Motor neuron (in vitro differentiated cells): ENCODE measurements at regions not wholly inside any gene's neighbourhood (a gene's known extent, or its start where the extent isn't known, plus 50 kb on each side); places are given as distances from the start of the nearest gene placed in this dataset.

Experiments
- ATAC-seq, 8 experiments: fragments of 200-7000 bp; cut with Tn5 transposase; replicated peaks in 6 of 8; 2 replicates each; pipeline ENCODE4 v1.8.0; 2021; ENCODE audit warnings: mild to moderate bottlenecking in 8 of 8, moderate library complexity in 8 of 8
- H3K27ac ChIP-seq, 2 donors: fragments of 250-450 bp; sonication (Bioruptor Pico); 2 replicates each; pipeline ENCODE4 v1.9.0; 2021; ENCODE audit warnings: antibody characterized with exemption in 2 of 2, mild to moderate bottlenecking in 2 of 2, moderate library complexity in 1 of 2
- H3K4me1 ChIP-seq, 2 donors: fragments of 250-450 bp; sonication (Bioruptor Pico); replicated peaks in 1 of 2; 2 replicates each; pipeline ENCODE4 v1.6.1; 2021; ENCODE audit warnings: antibody characterized with exemption in 2 of 2, mild to moderate bottlenecking in 2 of 2, moderate library complexity in 1 of 2
- H3K4me3 ChIP-seq, 5 donors: fragments of 250-450 bp; sonication (Bioruptor Pico); 2 replicates each; pipeline ENCODE4 v1.9.0; 2021; ENCODE audit warnings: antibody characterized with exemption in 5 of 5, mild to moderate bottlenecking in 5 of 5, moderate library complexity in 4 of 5
- WGBS, 10 experiments: fragments of 450-650 bp; shearing (Covaris generic); methylation state at CpG; one replicate each; pipeline ENCODE4 v1.0.0; 2022; 5-methylcytosine and 5-hydroxymethylcytosine counted together
- in situ Hi-C, 9 experiments: fragments of 400-800 bp; cut with MboI; loops; one replicate each; pipeline ENCODE4 v1.15.0; 2021; ENCODE audit warnings: low sequenced_read_pairs in 9 of 9, low pct_unique_long_range_greater_than_20kb in 2 of 9; ENCODE audit not compliant: unreplicated experiment in 9 of 9

- Histone ChIP-seq H3K4me1 (no peaks in the 10 kb centered on the region), H3K4me3 (no peak overlapping the region), H3K27ac (no peak overlapping the region)
- ATAC-seq: no peak
- in situ Hi-C loops: no loop called here
- WGBS, 10 experiments: 86 to 100% (median 94%) methylated on average over 1 to 3 of the region's 3 CpGs
These were observed 381.2 kb upstream of the RUNX1 start for GRCh38 chr21:35430260-35430659.

- in situ Hi-C loops: no loop called here
- H3K27ac ChIP-seq: no peak overlapping the region
- H3K4me3 ChIP-seq: no peak overlapping the region
- peak in 3 of 8 experiments; percentile 25 to 83 (median 56) for ATAC-seq
- H3K4me1 ChIP-seq: no peaks in the 10 kb centered on the region
These were observed 379.8 kb upstream of the RUNX1 start for GRCh38 chr21:35428937-35429336.

GRCh38 chr21:35428489-35428888 lies 379.4 kb upstream of the RUNX1 start:
- H3K4me3 ChIP-seq: no peak overlapping the region
- no peak overlapping the region for H3K27ac ChIP-seq
- WGBS, 10 experiments: 0 to 92% (median 28%) methylated on average over 1 to 7 of the region's 9 CpGs; no CpG with 5 or more reads in 3 of the 10 experiments
- no peaks in the 10 kb centered on the region for H3K4me1 ChIP-seq
- in situ Hi-C loops: no loop called here
- ATAC-seq: peak in 3 of 8 experiments; percentile 29 to 74 (median 43)

GRCh38 chr21:35428001-35428320 lies 378.9 kb upstream of the RUNX1 start:
- peak in 1 of 8 experiments; percentile 13 for ATAC-seq
- in situ Hi-C loops: no loop called here
- Histone ChIP-seq H3K4me3 (no peak overlapping the region), H3K4me1 (no peaks in the 10 kb centered on the region), H3K27ac (no peak overlapping the region)

- WGBS, 10 experiments: 36 to 100% (median 79%) methylated on average over 3 to 8 of the region's 9 CpGs
- Histone ChIP-seq H3K4me1 (no peaks in the 10 kb centered on the region), H3K4me3 (no peak overlapping the region), H3K27ac (no peak overlapping the region)
- no peak for ATAC-seq
- in situ Hi-C loops: no loop called here
These were observed 378.4 kb upstream of the RUNX1 start for GRCh38 chr21:35427320-35428000.

- in situ Hi-C loops: no loop called here
- no peaks in the 10 kb centered on the region for H3K4me1 ChIP-seq
- H3K4me3 ChIP-seq: no peak overlapping the region
- 67 to 100% (median 81%) methylated on average over 1 to 2 of the region's 2 CpGs for WGBS, 10 experiments
- H3K27ac ChIP-seq: no peak overlapping the region
- no peak for ATAC-seq
These were observed 377.8 kb upstream of the RUNX1 start for GRCh38 chr21:35426897-35427296.

- H3K4me3 ChIP-seq: no peak overlapping the region
- ATAC-seq: peak in 3 of 8 experiments; percentile 12 to 62 (median 41)
- no peak overlapping the region for H3K27ac ChIP-seq
- no peaks in the 10 kb centered on the region for H3K4me1 ChIP-seq
- in situ Hi-C loops: no loop called here
- WGBS, 10 experiments: 0 to 94% (median 52%) methylated on average over 1 to 3 of the region's 3 CpGs; no CpG with 5 or more reads in 1 of the 10 experiments
These were observed 377.4 kb upstream of the RUNX1 start for GRCh38 chr21:35426469-35426868.

GRCh38 chr21:35424122-35424521 lies 375.0 kb upstream of the RUNX1 start:
- Histone ChIP-seq H3K4me3 (no peak overlapping the region), H3K27ac (no peak overlapping the region), H3K4me1 (no peaks in the 10 kb centered on the region)
- 23 to 100% (median 83%) methylated on average over 1 to 3 of the region's 3 CpGs for WGBS, 10 experiments
- in situ Hi-C loops: loop anchor here in 3 of 9 experiments (25.0 kb wide), 3 partner anchors 188 to 537 kb away; no protein-coding TSS in a partner anchor
- peak in 1 of 8 experiments; percentile 48 for ATAC-seq

- Histone ChIP-seq H3K27ac (no peak overlapping the region), H3K4me1 (no peaks in the 10 kb centered on the region), H3K4me3 (no peak overlapping the region)
- in situ Hi-C loops: loop anchor here in 3 of 9 experiments (25.0 kb wide), 3 partner anchors 189 to 536 kb away; no protein-coding TSS in a partner anchor
- ATAC-seq: no peak
- WGBS, 10 experiments: 80 to 88% (median 80%) methylated on average over 1 of the region's 1 CpG; no CpG with 5 or more reads in 7 of the 10 experiments
These were observed 374.6 kb upstream of the RUNX1 start for GRCh38 chr21:35423709-35424108.

- Histone ChIP-seq H3K27ac (no peak overlapping the region), H3K4me3 (no peak overlapping the region), H3K4me1 (no peaks in the 10 kb centered on the region)
- in situ Hi-C loops: loop anchor here in 3 of 9 experiments (25.0 kb wide), 3 partner anchors 190 to 535 kb away; no protein-coding TSS in a partner anchor
- no peak for ATAC-seq
These were observed 372.9 kb upstream of the RUNX1 start for GRCh38 chr21:35422011-35422410.

GRCh38 chr21:35421221-35421620 lies 372.1 kb upstream of the RUNX1 start:
- no peak for ATAC-seq
- WGBS, 10 experiments: 60 to 100% (median 88%) methylated on average over 1 to 5 of the region's 5 CpGs; no CpG with 5 or more reads in 2 of the 10 experiments
- Histone ChIP-seq H3K27ac (no peak overlapping the region), H3K4me1 (no peaks in the 10 kb centered on the region), H3K4me3 (no peak overlapping the region)
- in situ Hi-C loops: loop anchor here in 3 of 9 experiments (25.0 kb wide), 3 partner anchors 191 to 534 kb away; no protein-coding TSS in a partner anchor

GRCh38 chr21:35420656-35421055 lies 371.6 kb upstream of the RUNX1 start:
- 0 to 71% (median 48%) methylated on average over 1 to 2 of the region's 2 CpGs; no CpG with 5 or more reads in 2 of the 10 experiments for WGBS, 10 experiments
- no peak for ATAC-seq
- in situ Hi-C loops: loop anchor here in 3 of 9 experiments (25.0 kb wide), 3 partner anchors 192 to 533 kb away; no protein-coding TSS in a partner anchor
- Histone ChIP-seq H3K4me1 (no peaks in the 10 kb centered on the region), H3K4me3 (no peak overlapping the region), H3K27ac (no peak overlapping the region)

GRCh38 chr21:35417762-35418161 lies 368.7 kb upstream of the RUNX1 start:
- no peaks in the 10 kb centered on the region for H3K4me1 ChIP-seq
- no peak overlapping the region for H3K27ac ChIP-seq
- H3K4me3 ChIP-seq: no peak overlapping the region
- ATAC-seq: no peak
- WGBS, 10 experiments: 80 to 100% (median 96%) methylated on average over 1 to 5 of the region's 5 CpGs; no CpG with 5 or more reads in 3 of the 10 experiments
- in situ Hi-C loops: loop anchor here in 3 of 9 experiments (25.0 kb wide), 3 partner anchors 195 to 530 kb away; no protein-coding TSS in a partner anchor
